ENCODE measurements at regions not wholly inside any gene's neighbourhood (a gene's known extent, or its start where the extent isn't known, plus 50 kb on each side); places are given as distances from the start of the nearest gene placed in this dataset.
"Not testable (repeated sequence)": the region's sequence is repeated elsewhere in the genome, so short reads cannot be mapped to it uniquely, and the experiment has no call there.

GRCh38 chr6:169856442-169857342 lies 105.3 kb downstream of the ERMARD start:
- TF ChIP-seq CTCF (IDR thresholded peaks at IDR 0.05; ENCODE audit: insufficient read depth, low read length, poor library complexity, severe bottlenecking); EZH2phosphoT487 (conservative IDR thresholded peaks at IDR 0.05; ENCODE audit: low read length): not testable (repeated sequence)

Data from SU-DHL-6 (cell line).